ENCODE measurements at regions not wholly inside any gene's neighbourhood (a gene's known extent, or its start where the extent isn't known, plus 50 kb on each side); places are given as distances from the start of the nearest gene placed in this dataset.

DNA sequence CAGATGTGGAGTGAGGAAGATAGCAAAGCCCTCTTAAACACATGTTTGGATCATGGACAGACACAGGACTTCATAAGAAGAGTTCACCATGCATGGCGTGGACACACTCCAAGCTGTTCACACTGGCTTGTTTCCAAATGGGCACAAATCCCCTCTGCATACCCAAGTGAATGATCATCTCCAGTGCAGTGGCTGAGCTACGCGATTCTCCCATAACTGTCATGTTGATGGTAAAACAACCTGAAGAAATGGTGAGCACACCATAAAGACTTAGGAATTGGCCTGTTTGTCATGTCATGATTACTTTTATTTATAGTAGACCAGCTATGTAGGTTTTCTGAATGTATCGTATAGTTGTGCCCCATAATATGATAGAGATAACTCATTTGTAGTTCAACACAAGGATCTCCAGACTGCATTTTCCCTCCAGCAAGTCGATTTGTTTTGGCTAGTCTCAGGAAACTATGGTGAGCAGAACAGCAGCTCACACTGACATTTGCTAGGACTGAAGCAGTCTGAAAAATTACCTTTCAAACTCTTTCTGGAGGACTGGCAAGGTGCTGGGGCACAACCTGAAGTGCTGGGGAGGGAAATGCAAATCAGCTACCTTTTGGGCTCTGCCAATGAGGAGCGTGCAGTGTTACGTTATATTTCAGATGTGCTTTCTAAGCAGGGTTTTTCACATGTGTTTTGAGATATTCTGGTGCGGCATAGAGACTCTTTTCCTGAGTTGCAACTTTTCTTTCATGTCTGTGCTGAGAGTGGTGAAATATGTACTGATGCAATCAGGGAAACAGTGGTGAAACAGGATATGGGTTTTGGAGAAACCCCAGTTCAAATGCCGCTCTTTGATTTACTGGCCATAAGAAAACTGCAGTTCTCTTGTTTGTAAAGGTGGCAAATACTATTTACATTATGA is 629.6 kb upstream of the DPP6 start:
- in situ Hi-C loops (cut with MboI): no loop called here
- Histone ChIP-seq H3F3A (ENCODE audit: insufficient read depth) (no peaks in the 10 kb centered on the region), H3K4me3 (no peak overlapping the region), H3K27me3 (replicated peaks; ENCODE audit: insufficient read depth) (no peaks in the 10 kb centered on the region), H3K9me2 (ENCODE audit: insufficient read depth) (no peaks in the 10 kb centered on the region), H3K9me3 (ENCODE audit: low read depth) (no peaks in the 10 kb centered on the region), H3K4me2 (ENCODE audit: unreplicated experiment) (no peak overlapping the region), H3K4me1 (ENCODE audit: insufficient read depth) (no peaks in the 10 kb centered on the region), H3K9ac (no peak overlapping the region), H3K27ac (no peak overlapping the region), H3K79me2 (ENCODE audit: insufficient read depth) (no peaks in the 10 kb centered on the region), H2AFZ (no peak overlapping the region), H3K36me3 (ENCODE audit: low read depth) (no peaks in the 10 kb centered on the region), H4K20me1 (ENCODE audit: insufficient read depth) (no peaks in the 10 kb centered on the region)
- 22 to 26% methylated on average over 9 of the region's 9 CpGs for WGBS, 2 experiments (ENCODE audit: low coverage in 1 of 2, low lambda C conversion rate in 2 of 2, missing lambda C conversion rate in 2 of 2)
- TF ChIP-seq EZH2 (IDR thresholded peaks at IDR 0.05; ENCODE audit: insufficient read depth, poor library complexity, severe bottlenecking) (no peak), EZH2phosphoT487 (IDR thresholded peaks at IDR 0.05; ENCODE audit: insufficient read depth, low read depth) (no peak)
- DNase-seq: no peak

GRCh38 chr7:153423210-153423590 is 629.0 kb upstream of the DPP6 start:
- no peaks in the 10 kb centered on the region for H3K4me1 ChIP-seq (ENCODE audit: insufficient read depth)
- H4K20me1 ChIP-seq (ENCODE audit: insufficient read depth): no peaks in the 10 kb centered on the region
- no peak overlapping the region for H3K4me2 ChIP-seq (ENCODE audit: unreplicated experiment)
- H3K4me3 ChIP-seq: no peak overlapping the region
- in situ Hi-C loops (cut with MboI): no loop called here
- no peaks in the 10 kb centered on the region for H3K9me3 ChIP-seq (ENCODE audit: low read depth)
- TF ChIP-seq EZH2phosphoT487 (IDR thresholded peaks at IDR 0.05; ENCODE audit: insufficient read depth, low read depth) (no peak), EZH2 (IDR thresholded peaks at IDR 0.05; ENCODE audit: insufficient read depth, poor library complexity, severe bottlenecking) (no peak)
- no peaks in the 10 kb centered on the region for H3K36me3 ChIP-seq (ENCODE audit: low read depth)
- H3K9me2 ChIP-seq (ENCODE audit: insufficient read depth): no peaks in the 10 kb centered on the region
- no peak for DNase-seq
- H3K79me2 ChIP-seq (ENCODE audit: insufficient read depth): no peaks in the 10 kb centered on the region
- no peaks in the 10 kb centered on the region for H3K27me3 ChIP-seq (replicated peaks; ENCODE audit: insufficient read depth)
- H3K9ac ChIP-seq: no peak overlapping the region
- H2AFZ ChIP-seq: no peak overlapping the region
- 26 to 29% methylated on average over 2 of the region's 2 CpGs for WGBS, 2 experiments (ENCODE audit: low coverage in 1 of 2, low lambda C conversion rate in 2 of 2, missing lambda C conversion rate in 2 of 2)
- no peak overlapping the region for H3K27ac ChIP-seq
- H3F3A ChIP-seq (ENCODE audit: insufficient read depth): no peaks in the 10 kb centered on the region

DNA sequence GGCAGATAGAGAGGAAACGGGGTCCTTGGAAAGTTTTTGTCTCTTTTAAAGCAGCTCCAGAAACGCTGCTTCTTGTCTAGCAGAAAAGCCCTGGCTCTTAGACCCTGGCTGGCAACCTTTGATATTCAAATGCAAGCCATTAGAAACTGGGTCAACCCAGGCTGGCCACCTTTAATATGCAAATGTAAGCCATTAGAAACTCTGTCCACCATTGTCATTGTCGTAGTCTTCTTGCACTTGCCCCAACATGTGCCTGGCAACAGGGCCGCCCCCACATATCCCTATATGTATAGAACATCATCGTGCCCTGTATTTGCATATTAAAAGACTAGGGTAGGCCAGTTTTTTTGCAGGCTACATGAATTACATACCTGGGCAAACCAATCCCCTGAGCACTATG is 621.3 kb upstream of the DPP6 start:
- Histone ChIP-seq H3K4me2 (ENCODE audit: unreplicated experiment) (no peak overlapping the region), H3F3A (ENCODE audit: insufficient read depth) (no peaks in the 10 kb centered on the region), H3K4me1 (ENCODE audit: insufficient read depth) (no peaks in the 10 kb centered on the region), H3K9me3 (ENCODE audit: low read depth) (no peaks in the 10 kb centered on the region), H3K36me3 (ENCODE audit: low read depth) (no peaks in the 10 kb centered on the region), H3K4me3 (no peak overlapping the region), H2AFZ (no peak overlapping the region), H3K9me2 (ENCODE audit: insufficient read depth) (no peaks in the 10 kb centered on the region), H4K20me1 (ENCODE audit: insufficient read depth) (no peaks in the 10 kb centered on the region), H3K9ac (no peak overlapping the region), H3K79me2 (ENCODE audit: insufficient read depth) (no peaks in the 10 kb centered on the region), H3K27me3 (replicated peaks; ENCODE audit: insufficient read depth) (no peaks in the 10 kb centered on the region), H3K27ac (no peak overlapping the region)
- WGBS, 2 experiments (ENCODE audit: low coverage in 1 of 2, low lambda C conversion rate in 2 of 2, missing lambda C conversion rate in 2 of 2): 14 to 18% methylated on average over 5 of the region's 5 CpGs
- no peak for TF ChIP-seq EZH2phosphoT487 (IDR thresholded peaks at IDR 0.05; ENCODE audit: insufficient read depth, low read depth)
- no peak for TF ChIP-seq EZH2 (IDR thresholded peaks at IDR 0.05; ENCODE audit: insufficient read depth, poor library complexity, severe bottlenecking)
- in situ Hi-C loops (cut with MboI): no loop called here
- DNase-seq: no peak

GRCh38 chr7:153432063-153432462 is 620.1 kb upstream of the DPP6 start:
- WGBS, 2 experiments (ENCODE audit: low coverage in 1 of 2, low lambda C conversion rate in 2 of 2, missing lambda C conversion rate in 2 of 2): 8 to 18% methylated on average over 8 of the region's 8 CpGs
- no peaks in the 10 kb centered on the region for H3K9me3 ChIP-seq (ENCODE audit: low read depth)
- in situ Hi-C loops (cut with MboI): no loop called here
- no peak for DNase-seq
- H2AFZ ChIP-seq: no peak overlapping the region
- H3K4me2 ChIP-seq (ENCODE audit: unreplicated experiment): no peak overlapping the region
- TF ChIP-seq EZH2 (IDR thresholded peaks at IDR 0.05; ENCODE audit: insufficient read depth, poor library complexity, severe bottlenecking): no peak
- TF ChIP-seq EZH2phosphoT487 (IDR thresholded peaks at IDR 0.05; ENCODE audit: insufficient read depth, low read depth): no peak
- no peak overlapping the region for H3K9ac ChIP-seq
- H3K4me1 ChIP-seq (ENCODE audit: insufficient read depth): no peaks in the 10 kb centered on the region
- no peaks in the 10 kb centered on the region for H3K79me2 ChIP-seq (ENCODE audit: insufficient read depth)
- H4K20me1 ChIP-seq (ENCODE audit: insufficient read depth): no peaks in the 10 kb centered on the region
- no peaks in the 10 kb centered on the region for H3F3A ChIP-seq (ENCODE audit: insufficient read depth)
- no peak overlapping the region for H3K27ac ChIP-seq
- no peaks in the 10 kb centered on the region for H3K9me2 ChIP-seq (ENCODE audit: insufficient read depth)
- no peak overlapping the region for H3K4me3 ChIP-seq
- H3K36me3 ChIP-seq (ENCODE audit: low read depth): no peaks in the 10 kb centered on the region
- H3K27me3 ChIP-seq (replicated peaks; ENCODE audit: insufficient read depth): no peaks in the 10 kb centered on the region
